Esophagus (tissue), 2 donors: ENCODE measurements at regions not wholly inside any gene's neighbourhood (a gene's known extent, or its start where the extent isn't known, plus 50 kb on each side); places are given as distances from the start of the nearest gene placed in this dataset.

Experiments used
- H3K27ac ChIP-seq, 2 donors: one replicate each; pipeline ENCODE4 v1.5.1; 2013; ENCODE audit warnings: low read depth in 2 of 2, mild to moderate bottlenecking in 2 of 2, inconsistent platforms in 1 of 2, low read length in 1 of 2, moderate library complexity in 1 of 2
- H3K27me3 ChIP-seq, 2 donors: one replicate each; pipeline ENCODE4 v1.6.1; 2013; ENCODE audit warnings: low read length in 2 of 2, control low read depth in 1 of 2, mild to moderate bottlenecking in 1 of 2; ENCODE audit not compliant: insufficient read depth in 2 of 2, control insufficient read depth in 1 of 2
- H3K36me3 ChIP-seq, 2 donors: one replicate each; pipeline ENCODE4 v1.6.1; 2013; ENCODE audit warnings: low read length in 1 of 2; ENCODE audit not compliant: control insufficient read depth in 2 of 2, insufficient read depth in 2 of 2
- H3K4me1 ChIP-seq, 2 donors: one replicate each; pipeline ENCODE4 v1.6.1; 2013; ENCODE audit warnings: low read length in 1 of 2; ENCODE audit not compliant: control insufficient read depth in 2 of 2, insufficient read depth in 2 of 2
- H3K4me3 ChIP-seq, 2 donors: one replicate each; pipeline ENCODE4 v1.5.1; 2013; ENCODE audit warnings: low read length in 2 of 2, mild to moderate bottlenecking in 2 of 2, low read depth in 1 of 2, moderate library complexity in 1 of 2
- H3K9me3 ChIP-seq, 2 donors: one replicate each; pipeline ENCODE4 v1.6.1; 2013; ENCODE audit warnings: mild to moderate bottlenecking in 2 of 2, low read depth in 1 of 2, low read length in 1 of 2, moderate library complexity in 1 of 2; ENCODE audit not compliant: control insufficient read depth in 2 of 2, insufficient read depth in 1 of 2
- WGBS, 2 donors: extraction: QIAGEN DNeasy Blood & Tissue Kit; methylation state at CpG; one replicate each; pipeline ENCODE4 v1.1.7; 2013; 5-methylcytosine and 5-hydroxymethylcytosine counted together
- donor health status: healthy with polysubstance abuse.
- donor health status: Bipolar disorder and iron deficiency.

GRCh38 chr9:15113288-15113687, 193.7 kb downstream of the TTC39B start:
- Histone ChIP-seq H3K27me3 (no peaks in the 10 kb centered on the region), H3K36me3 (no peaks in the 10 kb centered on the region), H3K9me3 (no peaks in the 10 kb centered on the region), H3K4me1 (no peaks in the 10 kb centered on the region), H3K4me3 (no peak overlapping the region), H3K27ac (no peak overlapping the region)

- H3K27me3 ChIP-seq: no peaks in the 10 kb centered on the region
- no peaks in the 10 kb centered on the region for H3K4me1 ChIP-seq
- H3K27ac ChIP-seq: no peak overlapping the region
- no peak overlapping the region for H3K4me3 ChIP-seq
- H3K9me3 ChIP-seq: no peaks in the 10 kb centered on the region
- H3K36me3 ChIP-seq: no peaks in the 10 kb centered on the region
These were observed 195.9 kb downstream of the TTC39B start for GRCh38 chr9:15111071-15111470.

GRCh38 chr9:15104826-15105420, 194.7 kb upstream of the FREM1 start:
- H3K27ac ChIP-seq: no peak overlapping the region
- 31 to 35% methylated on average over 4 of the region's 4 CpGs for WGBS, 2 donors

GRCh38 chr9:15103290-15103689, 193.1 kb upstream of the FREM1 start:
- no peak overlapping the region for H3K4me3 ChIP-seq
- H3K27me3 ChIP-seq: no peaks in the 10 kb centered on the region
- no peaks in the 10 kb centered on the region for H3K36me3 ChIP-seq
- no peaks in the 10 kb centered on the region for H3K4me1 ChIP-seq
- no peak overlapping the region for H3K27ac ChIP-seq
- 48 to 50% methylated on average over 3 of the region's 3 CpGs for WGBS, 2 donors
- no peaks in the 10 kb centered on the region for H3K9me3 ChIP-seq

More at GRCh38 chr9:15104826-15105420, 194.7 kb upstream of the FREM1 start:
- H3K9me3 ChIP-seq: no peaks in the 10 kb centered on the region
- H3K36me3 ChIP-seq: no peaks in the 10 kb centered on the region
- no peaks in the 10 kb centered on the region for H3K27me3 ChIP-seq
- H3K4me3 ChIP-seq: no peak overlapping the region
- H3K4me1 ChIP-seq: no peaks in the 10 kb centered on the region

GRCh38 chr9:15101095-15101494, 190.9 kb upstream of the FREM1 start:
- Histone ChIP-seq H3K4me3 (no peak overlapping the region), H3K36me3 (no peaks in the 10 kb centered on the region), H3K27me3 (no peaks in the 10 kb centered on the region), H3K27ac (no peak overlapping the region), H3K4me1 (no peaks in the 10 kb centered on the region), H3K9me3 (no peaks in the 10 kb centered on the region)
- 76 to 77% methylated on average over 7 of the region's 7 CpGs for WGBS, 2 donors

GRCh38 chr9:15100571-15100970, 190.3 kb upstream of the FREM1 start:
- no peaks in the 10 kb centered on the region for H3K4me1 ChIP-seq
- WGBS, 2 donors: 43 to 45% methylated on average over 2 of the region's 2 CpGs
- H3K27me3 ChIP-seq: no peaks in the 10 kb centered on the region
- H3K4me3 ChIP-seq: no peak overlapping the region
- H3K27ac ChIP-seq: no peak overlapping the region
- no peaks in the 10 kb centered on the region for H3K36me3 ChIP-seq
- no peaks in the 10 kb centered on the region for H3K9me3 ChIP-seq

GRCh38 chr9:15096972-15097371, 186.7 kb upstream of the FREM1 start:
- WGBS, 2 donors: 83 to 85% methylated on average over 2 of the region's 2 CpGs
- Histone ChIP-seq H3K27ac (no peak overlapping the region), H3K36me3 (no peaks in the 10 kb centered on the region), H3K4me3 (no peak overlapping the region), H3K9me3 (no peaks in the 10 kb centered on the region), H3K4me1 (no peaks in the 10 kb centered on the region), H3K27me3 (no peaks in the 10 kb centered on the region)

- H3K9me3 ChIP-seq: no peaks in the 10 kb centered on the region
- H3K27me3 ChIP-seq: no peaks in the 10 kb centered on the region
- H3K4me3 ChIP-seq: no peak overlapping the region
- H3K27ac ChIP-seq: no peak overlapping the region
- WGBS, 2 donors: 75 to 83% methylated on average over 3 of the region's 3 CpGs
- no peaks in the 10 kb centered on the region for H3K4me1 ChIP-seq
- H3K36me3 ChIP-seq: no peaks in the 10 kb centered on the region
These were observed 176.6 kb upstream of the FREM1 start for GRCh38 chr9:15086778-15087324.

- H3K27ac ChIP-seq: no peak overlapping the region
- H3K9me3 ChIP-seq: no peaks in the 10 kb centered on the region
- H3K4me1 ChIP-seq: no peaks in the 10 kb centered on the region
- H3K36me3 ChIP-seq: no peaks in the 10 kb centered on the region
- no peak overlapping the region for H3K4me3 ChIP-seq
- WGBS, 2 donors: 51 to 73% methylated on average over 6 of the region's 6 CpGs
- H3K27me3 ChIP-seq: no peaks in the 10 kb centered on the region
These were observed 176.0 kb upstream of the FREM1 start for GRCh38 chr9:15086156-15086763.
